Activated CD4-positive, alpha-beta T cell treated with anti-CD3 and anti-CD28 coated beads, Interleukin-2, amount 50 U/mL, for 24 hours (primary cell): ENCODE measurements at regions not wholly inside any gene's neighbourhood (a gene's known extent, or its start where the extent isn't known, plus 50 kb on each side); places are given as distances from the start of the nearest gene placed in this dataset.

Experiments used
- DNase-seq, 2 donors: peaks; one replicate each; pipeline ENCODE4 v3.0.0-alpha.2; 2020; ENCODE audit warnings: low read depth in 1 of 2, low spot score in 1 of 2

DNA sequence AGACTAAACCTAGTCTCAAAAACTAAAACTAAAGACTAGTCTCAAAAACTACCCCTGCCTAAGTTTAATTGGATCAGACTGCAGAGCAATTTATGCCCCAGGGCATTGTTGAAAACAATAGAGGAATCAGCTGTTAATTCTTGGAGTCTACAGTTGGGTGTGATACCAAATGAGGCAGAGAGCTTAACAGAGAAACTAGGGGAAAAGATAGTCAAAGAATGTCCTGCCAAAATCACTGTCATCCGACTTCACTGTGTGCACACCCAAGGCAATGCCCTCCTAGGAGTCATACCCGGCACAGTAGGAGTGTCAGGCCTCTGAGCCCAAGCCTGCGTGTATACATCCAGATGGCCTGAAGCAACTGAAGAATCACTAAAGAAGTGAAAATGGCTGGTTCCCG lies 90.5 kb upstream of the TOMM7 start:
- no peak for DNase-seq

DNA sequence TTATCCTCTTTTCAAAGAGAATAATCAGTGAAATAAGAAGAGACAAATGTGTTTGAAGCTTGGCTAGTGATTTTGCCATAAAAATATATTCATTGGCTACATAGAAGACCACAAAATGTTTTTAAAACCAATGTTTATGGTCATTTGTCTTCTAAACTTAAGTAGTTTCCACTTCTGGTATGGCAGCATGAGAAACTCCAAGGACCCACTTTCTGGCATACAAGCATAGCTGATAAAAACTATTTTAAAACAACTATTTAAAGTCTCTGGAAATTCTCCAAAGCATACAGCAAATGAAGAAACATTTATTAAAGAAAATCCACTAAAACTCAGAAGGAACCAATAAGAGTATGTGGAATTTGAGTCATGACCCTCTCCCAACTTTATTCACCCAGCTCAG lies 89.2 kb upstream of the TOMM7 start:
- DNase-seq, result no peak

DNA sequence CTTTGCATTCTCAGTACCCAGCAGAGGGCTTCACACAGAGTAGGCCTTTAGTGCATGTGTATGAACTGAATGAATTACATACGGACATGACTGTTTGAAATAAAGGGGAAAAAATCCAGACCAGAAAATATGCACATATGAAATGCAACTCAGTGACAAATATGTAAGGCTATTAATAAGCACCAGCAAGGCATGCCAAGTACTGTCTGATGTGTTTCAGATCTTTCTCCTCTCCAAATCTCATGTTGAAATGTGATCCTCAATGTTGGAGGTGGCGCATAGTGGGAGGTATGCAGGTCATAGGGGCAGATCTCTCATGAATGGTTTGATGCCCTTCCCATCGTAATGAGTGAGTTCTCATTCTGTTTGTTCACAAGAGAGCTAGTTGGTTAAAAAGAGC lies 87.3 kb upstream of the TOMM7 start:
- DNase-seq, result no peak

DNA sequence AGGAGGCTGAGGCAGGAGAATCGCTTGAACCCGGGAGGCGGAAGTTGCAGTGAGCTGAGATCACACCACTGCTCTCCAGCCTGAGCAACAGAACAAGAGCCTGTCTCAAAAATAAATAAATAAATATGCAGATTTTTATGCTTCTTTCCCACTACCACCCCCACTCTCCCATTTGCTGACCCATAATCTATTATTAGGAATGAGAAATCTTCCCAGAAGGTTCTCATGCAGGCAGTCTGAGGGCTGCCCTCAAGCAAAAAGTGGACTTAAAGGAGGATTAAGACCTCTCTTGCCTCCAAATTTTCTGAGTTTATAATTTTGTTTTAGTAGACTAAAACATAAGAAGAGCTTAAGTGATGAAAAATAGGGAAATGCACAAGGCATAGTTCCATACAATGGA lies 85.2 kb upstream of the TOMM7 start:
- no peak for DNase-seq

DNA sequence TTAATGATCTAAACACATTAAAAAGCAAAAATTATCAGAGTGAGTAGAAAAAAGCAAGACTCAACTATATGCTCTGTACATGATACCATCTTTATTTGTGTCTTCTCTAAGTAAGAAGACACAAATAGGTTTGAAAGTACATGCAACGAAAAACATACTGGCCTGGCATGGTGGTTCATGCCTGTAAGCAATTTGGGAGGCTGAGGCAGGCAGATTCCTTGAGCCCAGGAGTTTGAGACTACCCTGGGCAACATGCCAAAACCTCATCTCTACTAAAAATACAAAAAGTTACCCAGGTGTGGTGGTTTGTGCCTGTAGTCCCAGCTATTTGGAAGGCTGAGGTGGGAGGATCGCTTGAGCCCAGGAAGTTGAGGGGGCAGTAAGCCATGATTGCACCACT lies 78.1 kb upstream of the TOMM7 start:
- DNase-seq, result no peak

DNA sequence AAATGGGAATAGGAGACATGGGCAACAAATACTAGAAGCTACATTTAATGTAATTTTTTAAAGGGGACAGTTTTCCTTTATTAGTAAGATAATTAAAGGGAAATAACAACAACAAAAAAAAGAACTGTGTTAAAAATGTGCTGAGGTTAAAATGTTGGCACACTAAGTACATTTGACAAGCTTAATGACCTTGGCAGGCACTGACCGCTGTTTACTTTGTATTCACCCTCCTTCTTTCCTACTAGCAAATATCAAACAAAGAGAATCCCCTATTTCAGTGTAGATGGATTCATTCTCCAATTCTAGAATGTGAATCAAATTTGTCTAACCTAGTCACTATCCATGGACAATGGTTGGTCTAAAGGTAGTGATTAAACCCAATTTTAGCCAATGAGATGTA lies 77.5 kb upstream of the TOMM7 start:
- no peak for DNase-seq

DNA sequence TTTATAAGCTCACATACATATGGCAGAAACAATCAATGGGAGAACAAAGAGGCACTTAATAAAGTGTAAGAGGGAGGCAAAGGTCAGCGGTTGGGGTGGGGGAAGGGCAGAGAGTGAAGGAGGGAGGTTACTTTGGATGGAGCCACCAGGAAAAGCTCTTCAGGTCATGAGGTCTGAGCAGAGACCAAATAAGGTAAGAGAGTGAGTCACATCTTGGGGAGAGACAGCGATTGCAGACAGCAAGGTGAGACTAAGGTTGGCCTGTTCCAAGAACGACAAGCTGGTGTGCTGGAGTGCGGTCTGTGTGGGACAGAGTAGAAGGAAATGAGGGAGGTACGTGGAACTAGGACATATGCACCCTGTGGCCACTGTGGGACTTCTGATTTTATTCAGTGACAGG lies 74.3 kb upstream of the TOMM7 start:
- DNase-seq, result no peak

DNA sequence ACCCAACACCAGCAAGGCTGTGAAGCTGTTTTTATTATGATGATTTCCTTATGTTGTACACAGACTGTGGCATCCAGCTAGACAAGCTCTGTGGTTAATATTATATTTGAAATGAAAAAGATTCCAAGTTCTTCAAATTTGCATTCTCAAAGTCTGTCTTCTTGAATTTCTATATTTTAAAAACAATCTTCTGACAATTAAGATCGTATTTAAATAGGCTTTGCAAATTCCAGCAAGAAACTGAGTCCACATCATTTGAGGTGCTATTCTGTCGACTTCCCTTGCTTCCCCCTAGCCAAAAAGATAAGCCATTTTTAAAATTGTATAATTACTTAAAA lies 73.1 kb upstream of the TOMM7 start:
- no peak for DNase-seq

GRCh38 chr7:22895140-22895827 lies 72.6 kb upstream of the TOMM7 start:
- DNase-seq, result no peak

GRCh38 chr7:22894546-22894945 lies 71.9 kb upstream of the TOMM7 start:
- no peak for DNase-seq

GRCh38 chr7:22890773-22891172 lies 68.1 kb upstream of the TOMM7 start:
- no peak for DNase-seq

- peak; percentile 33 to 65 for DNase-seq
Observed at GRCh38 chr7:22885797-22886261, 63.2 kb upstream of the TOMM7 start.

GRCh38 chr7:22884911-22885788 lies 62.5 kb upstream of the TOMM7 start:
- no peak for DNase-seq

GRCh38 chr7:22882106-22882505 lies 59.5 kb upstream of the TOMM7 start:
- DNase-seq, result no peak

- no peak for DNase-seq
Observed at GRCh38 chr7:22879709-22880306, 57.2 kb upstream of the TOMM7 start.

DNA sequence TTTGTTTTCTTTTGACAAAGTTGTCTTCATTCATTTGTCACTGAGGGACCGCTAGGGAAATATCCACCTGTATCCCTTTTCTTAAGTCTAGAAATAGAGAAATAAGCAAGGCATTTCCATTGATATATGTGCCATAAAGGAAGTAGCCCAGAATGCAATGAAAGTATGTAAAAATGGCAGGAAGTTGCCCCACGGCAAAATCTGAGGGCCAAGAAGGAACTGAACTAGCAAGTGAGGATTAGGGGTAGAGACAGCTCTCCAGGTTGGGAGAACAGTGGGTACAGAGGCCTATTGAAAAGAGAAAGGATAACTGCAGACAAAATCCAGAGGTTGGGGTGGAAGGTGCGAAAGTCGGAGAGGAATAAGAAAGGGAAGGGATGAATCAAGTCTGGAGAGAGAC lies 56.6 kb upstream of the TOMM7 start:
- DNase-seq, result no peak

DNA sequence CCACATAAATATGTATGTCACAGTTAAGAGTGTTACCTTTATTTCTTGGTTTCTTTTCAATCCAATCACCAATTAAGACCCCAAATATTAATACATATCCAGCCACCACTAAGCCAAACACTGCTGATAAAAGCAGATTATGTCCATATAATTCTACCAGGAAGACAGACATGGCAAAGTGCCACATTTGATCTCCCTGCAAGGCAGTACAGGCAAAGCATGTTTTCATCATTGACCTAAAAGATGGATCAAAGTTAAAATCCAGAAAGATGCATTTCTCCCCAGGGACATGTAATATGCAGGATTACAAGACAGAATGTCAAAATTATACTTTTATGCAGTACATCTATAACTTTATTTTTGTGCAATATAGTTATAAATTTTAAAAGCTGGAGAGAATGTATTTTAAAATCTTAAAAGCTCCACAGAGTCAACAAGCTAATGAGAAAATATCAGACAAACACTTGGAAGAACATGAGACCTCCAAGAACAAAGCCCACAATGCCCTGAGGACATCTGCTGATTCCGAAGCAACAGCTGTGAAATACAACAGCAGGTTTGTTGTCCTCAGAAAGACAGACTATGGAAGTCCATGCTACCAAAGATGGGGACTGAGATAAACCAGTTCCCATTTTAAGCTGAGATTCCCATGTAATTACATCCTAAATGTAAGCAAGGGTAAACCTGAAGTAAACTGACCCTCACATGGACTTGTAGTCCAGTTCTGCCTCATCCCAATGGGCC lies 54.5 kb upstream of the TOMM7 start:
- no peak for DNase-seq

- no peak for DNase-seq
Observed at GRCh38 chr7:22875470-22875869, 52.8 kb upstream of the TOMM7 start.

DNA sequence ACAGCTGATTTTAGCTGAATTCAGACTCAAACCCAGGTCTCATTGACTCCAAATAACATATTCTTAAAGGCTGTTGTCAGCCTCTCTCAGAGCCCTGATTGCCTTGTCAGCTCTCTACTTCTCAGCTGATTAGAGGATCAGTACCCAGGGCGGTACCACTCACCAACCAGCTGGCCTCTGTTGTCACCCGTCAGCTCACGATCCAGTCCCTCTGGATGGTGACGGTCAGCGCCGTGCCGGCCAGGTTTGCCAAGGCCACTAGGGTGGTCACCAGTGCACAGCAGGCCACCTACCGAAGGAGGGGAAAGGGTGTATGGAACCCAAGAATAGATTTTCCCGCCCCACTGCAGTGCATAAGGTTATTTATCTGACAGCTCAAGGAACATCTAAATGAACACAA lies 52.3 kb upstream of the TOMM7 start:
- no peak for DNase-seq
